ENCODE measurements at regions not wholly inside any gene's neighbourhood (a gene's known extent, or its start where the extent isn't known, plus 50 kb on each side); places are given as distances from the start of the nearest gene placed in this dataset.
"Not testable (repeated sequence)": the region's sequence is repeated elsewhere in the genome, so short reads cannot be mapped to it uniquely, and the experiment has no call there.

DNA sequence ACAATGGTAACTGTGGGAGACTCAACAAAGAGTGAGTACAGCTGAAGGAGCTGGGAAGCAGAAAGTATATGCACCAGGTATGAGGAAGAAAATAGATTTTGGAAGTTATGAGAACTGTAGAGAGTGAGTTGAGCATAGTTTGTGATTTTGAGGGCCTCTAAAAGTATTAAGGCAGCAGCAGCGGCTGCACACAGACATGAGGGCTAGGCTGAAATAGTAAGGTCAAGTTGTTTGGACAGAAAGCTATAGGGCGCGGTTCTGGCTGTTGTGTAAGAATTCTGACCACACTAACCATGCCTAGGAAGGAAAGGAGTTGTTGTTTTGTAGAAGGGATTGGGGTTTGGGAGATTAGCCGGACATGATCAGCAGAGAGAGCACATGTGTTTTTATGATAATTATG, 154.1 kb upstream of the SNX2 start:
- FAIRE-seq; H3K4me1 ChIP-seq (ENCODE audit: control insufficient read depth, extremely low read depth, insufficient read depth, low read length); H3K4me2 ChIP-seq (ENCODE audit: insufficient read depth, low read length); H2AFZ ChIP-seq (ENCODE audit: low read depth, low read length); H3K9me1 ChIP-seq (replicated peaks; ENCODE audit: control insufficient read depth, extremely low read depth, insufficient read depth, low read length); H4K20me1 ChIP-seq (replicated peaks; ENCODE audit: control insufficient read depth, extremely low read depth, insufficient read depth, low read length); intact Hi-C loops (cut with micrococcal nuclease); H3K27ac ChIP-seq (ENCODE audit: insufficient read depth, low read depth, low read length); POLR2A ChIA-PET; H3K36me3 ChIP-seq (ENCODE audit: control insufficient read depth in 2 of 2, extremely low read depth in 1 of 2, insufficient read depth in 2 of 2, low read length in 2 of 2); H3K9ac ChIP-seq (replicated peaks; ENCODE audit: extremely low read depth, insufficient read depth, low read length); DNase-seq (ENCODE audit: low read depth, low spot score); CTCF ChIA-PET; H3K27me3 ChIP-seq (ENCODE audit: control insufficient read depth in 2 of 2, insufficient read depth in 2 of 2, low read length in 2 of 2); dilution Hi-C loops (cut with MboI; ENCODE audit: extremely low pct_ligation_motif_present, low sequenced_read_pairs); H3K4me3 ChIP-seq (replicated peaks in 1 of 3; ENCODE audit: insufficient read depth in 1 of 3, low read depth in 1 of 3, low read length in 3 of 3); H3K9me3 ChIP-seq (replicated peaks; ENCODE audit: control insufficient read depth, insufficient read depth, low read length); H3K79me2 ChIP-seq (ENCODE audit: control insufficient read depth, insufficient read depth, low read length); BruUV-seq (replicated peaks): not testable (repeated sequence)

DNA sequence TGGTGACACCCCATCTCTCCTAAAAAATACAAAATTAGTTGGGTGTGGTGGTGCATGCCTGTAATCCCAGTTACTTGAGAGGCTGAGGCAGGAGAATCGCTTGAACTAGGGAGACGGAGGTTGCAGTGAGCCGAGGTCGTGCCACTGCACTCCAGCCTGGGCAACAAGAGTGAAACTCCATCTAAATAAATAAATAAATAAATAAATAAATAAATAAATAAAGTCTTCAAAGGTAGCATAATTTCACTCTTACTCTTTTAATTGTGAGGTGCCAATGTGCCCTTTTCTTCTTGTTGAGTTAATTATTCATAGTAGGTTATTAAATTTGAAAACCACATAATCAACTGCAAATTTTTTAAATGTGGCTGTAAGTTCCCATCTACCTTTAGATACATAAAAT, 146.2 kb upstream of the SNX2 start:
- H2AFZ ChIP-seq (ENCODE audit: low read depth, low read length); H3K4me1 ChIP-seq (ENCODE audit: control insufficient read depth, extremely low read depth, insufficient read depth, low read length); CTCF ChIA-PET; BruUV-seq (replicated peaks); H3K4me2 ChIP-seq (ENCODE audit: insufficient read depth, low read length); H3K9ac ChIP-seq (replicated peaks; ENCODE audit: extremely low read depth, insufficient read depth, low read length); H3K27ac ChIP-seq (ENCODE audit: insufficient read depth, low read depth, low read length); H3K36me3 ChIP-seq (ENCODE audit: control insufficient read depth in 2 of 2, extremely low read depth in 1 of 2, insufficient read depth in 2 of 2, low read length in 2 of 2); H3K4me3 ChIP-seq (replicated peaks in 1 of 3; ENCODE audit: insufficient read depth in 1 of 3, low read depth in 1 of 3, low read length in 3 of 3); DNase-seq (ENCODE audit: low read depth, low spot score); H3K9me3 ChIP-seq (replicated peaks; ENCODE audit: control insufficient read depth, insufficient read depth, low read length); H3K9me1 ChIP-seq (replicated peaks; ENCODE audit: control insufficient read depth, extremely low read depth, insufficient read depth, low read length); dilution Hi-C loops (cut with MboI; ENCODE audit: extremely low pct_ligation_motif_present, low sequenced_read_pairs); FAIRE-seq; POLR2A ChIA-PET; intact Hi-C loops (cut with micrococcal nuclease); H3K27me3 ChIP-seq (ENCODE audit: control insufficient read depth in 2 of 2, insufficient read depth in 2 of 2, low read length in 2 of 2); H3K79me2 ChIP-seq (ENCODE audit: control insufficient read depth, insufficient read depth, low read length); H4K20me1 ChIP-seq (replicated peaks; ENCODE audit: control insufficient read depth, extremely low read depth, insufficient read depth, low read length): not testable (repeated sequence)

DNA sequence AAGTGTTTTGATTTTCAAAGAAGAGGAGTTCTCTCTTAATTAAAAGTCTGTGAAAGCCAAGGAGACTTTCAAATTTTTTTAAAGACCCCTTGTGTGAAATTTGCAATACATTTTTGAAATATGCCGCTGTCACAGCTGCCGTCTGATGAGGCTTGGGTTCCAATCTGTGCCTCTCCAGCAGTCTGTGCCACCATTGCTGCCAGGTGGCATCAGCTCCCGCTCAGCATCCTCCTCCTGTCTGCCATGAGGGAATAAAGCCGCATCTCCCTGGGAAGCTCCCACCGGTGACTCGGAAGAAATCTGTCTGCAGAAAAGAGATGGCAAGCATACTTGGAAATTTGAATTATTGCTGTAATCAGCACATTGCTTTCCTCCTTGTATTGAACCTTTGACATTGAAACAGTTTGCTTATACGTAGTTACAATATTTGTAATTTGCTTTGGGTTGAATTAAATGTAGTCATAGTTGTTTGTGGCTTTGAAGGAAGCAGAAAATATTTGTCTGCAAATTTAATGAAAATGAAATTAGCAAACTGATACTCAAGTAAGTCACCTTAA, 145.7 kb upstream of the SNX2 start:
- H3K9me1 ChIP-seq (replicated peaks; ENCODE audit: control insufficient read depth, extremely low read depth, insufficient read depth, low read length): no peaks in the 10 kb centered on the region
- H3K4me1 ChIP-seq (ENCODE audit: control insufficient read depth, extremely low read depth, insufficient read depth, low read length): no peaks in the 10 kb centered on the region
- H3K9me3 ChIP-seq (replicated peaks; ENCODE audit: control insufficient read depth, insufficient read depth, low read length): no peaks in the 10 kb centered on the region
- no peaks in the 10 kb centered on the region for H3K36me3 ChIP-seq (ENCODE audit: control insufficient read depth in 2 of 2, extremely low read depth in 1 of 2, insufficient read depth in 2 of 2, low read length in 2 of 2)
- DNase-seq (ENCODE audit: low read depth, low spot score): no peak
- no TSS peak for BruUV-seq (replicated peaks)
- H4K20me1 ChIP-seq (replicated peaks; ENCODE audit: control insufficient read depth, extremely low read depth, insufficient read depth, low read length): no peaks in the 10 kb centered on the region
- FAIRE-seq: no peak
- no peaks in the 10 kb centered on the region for H3K79me2 ChIP-seq (ENCODE audit: control insufficient read depth, insufficient read depth, low read length)
- no peak overlapping the region for H3K27ac ChIP-seq (ENCODE audit: insufficient read depth, low read depth, low read length)
- POLR2A ChIA-PET: no interaction called here
- intact Hi-C loops (cut with micrococcal nuclease) (no loop called here), dilution Hi-C loops (cut with MboI; ENCODE audit: extremely low pct_ligation_motif_present, low sequenced_read_pairs) (no loop called here)
- no peak overlapping the region for H3K4me3 ChIP-seq (replicated peaks in 1 of 3; ENCODE audit: insufficient read depth in 1 of 3, low read depth in 1 of 3, low read length in 3 of 3)
- H3K27me3 ChIP-seq (ENCODE audit: control insufficient read depth in 2 of 2, insufficient read depth in 2 of 2, low read length in 2 of 2): peaks cover 0 to 1% of the 10 kb centered on the region in 2 experiments
- TF ChIP-seq, protein P1, sequence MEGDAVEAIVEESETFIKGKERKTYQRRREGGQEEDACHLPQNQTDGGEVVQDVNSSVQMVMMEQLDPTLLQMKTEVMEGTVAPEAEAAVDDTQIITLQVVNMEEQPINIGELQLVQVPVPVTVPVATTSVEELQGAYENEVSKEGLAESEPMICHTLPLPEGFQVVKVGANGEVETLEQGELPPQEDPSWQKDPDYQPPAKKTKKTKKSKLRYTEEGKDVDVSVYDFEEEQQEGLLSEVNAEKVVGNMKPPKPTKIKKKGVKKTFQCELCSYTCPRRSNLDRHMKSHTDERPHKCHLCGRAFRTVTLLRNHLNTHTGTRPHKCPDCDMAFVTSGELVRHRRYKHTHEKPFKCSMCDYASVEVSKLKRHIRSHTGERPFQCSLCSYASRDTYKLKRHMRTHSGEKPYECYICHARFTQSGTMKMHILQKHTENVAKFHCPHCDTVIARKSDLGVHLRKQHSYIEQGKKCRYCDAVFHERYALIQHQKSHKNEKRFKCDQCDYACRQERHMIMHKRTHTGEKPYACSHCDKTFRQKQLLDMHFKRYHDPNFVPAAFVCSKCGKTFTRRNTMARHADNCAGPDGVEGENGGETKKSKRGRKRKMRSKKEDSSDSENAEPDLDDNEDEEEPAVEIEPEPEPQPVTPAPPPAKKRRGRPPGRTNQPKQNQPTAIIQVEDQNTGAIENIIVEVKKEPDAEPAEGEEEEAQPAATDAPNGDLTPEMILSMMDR (IDR thresholded peaks at IDR 0.05; ENCODE audit: extremely low read depth in 1 of 2, insufficient read depth in 1 of 2, low read depth in 1 of 2, low read length in 2 of 2): no peak
- TF ChIP-seq, protein P2, sequence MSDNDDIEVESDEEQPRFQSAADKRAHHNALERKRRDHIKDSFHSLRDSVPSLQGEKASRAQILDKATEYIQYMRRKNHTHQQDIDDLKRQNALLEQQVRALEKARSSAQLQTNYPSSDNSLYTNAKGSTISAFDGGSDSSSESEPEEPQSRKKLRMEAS (IDR thresholded peaks at IDR 0.05; ENCODE audit: insufficient read depth, insufficient read length): no peak
- no peak for TF ChIP-seq GATA2 (IDR thresholded peaks at IDR 0.05; ENCODE audit: insufficient read depth, insufficient read length, low read depth, low read length)
- no peak for TF ChIP-seq MYC (IDR thresholded peaks at IDR 0.05; ENCODE audit: low read depth, low read length)
- TF ChIP-seq EZH2 (IDR thresholded peaks at IDR 0.05; ENCODE audit: borderline replicate concordance, low read depth, low read length, severe bottlenecking): no peak
- no peak for TF ChIP-seq POLR2AphosphoS5 (IDR thresholded peaks at IDR 0.05; ENCODE audit: insufficient read depth, low read depth, low read length)
- no peak for TF ChIP-seq JUN (IDR thresholded peaks at IDR 0.05; ENCODE audit: borderline replicate concordance, insufficient read depth, insufficient read length, low read depth)
- TF ChIP-seq FOS (IDR thresholded peaks at IDR 0.05; ENCODE audit: borderline replicate concordance, insufficient read depth, low read length): no peak
- TF ChIP-seq POLR2A (IDR thresholded peaks at IDR 0.05; ENCODE audit: low read depth, low read length): no peak
- H3K9ac ChIP-seq (replicated peaks; ENCODE audit: extremely low read depth, insufficient read depth, low read length): no peak overlapping the region
- H2AFZ ChIP-seq (ENCODE audit: low read depth, low read length): no peak overlapping the region
- CTCF ChIA-PET: no interaction called here
- H3K4me2 ChIP-seq (ENCODE audit: insufficient read depth, low read length): no peak overlapping the region
